ENCODE measurements at regions not wholly inside any gene's neighbourhood (a gene's known extent, or its start where the extent isn't known, plus 50 kb on each side); places are given as distances from the start of the nearest gene placed in this dataset.

DNA sequence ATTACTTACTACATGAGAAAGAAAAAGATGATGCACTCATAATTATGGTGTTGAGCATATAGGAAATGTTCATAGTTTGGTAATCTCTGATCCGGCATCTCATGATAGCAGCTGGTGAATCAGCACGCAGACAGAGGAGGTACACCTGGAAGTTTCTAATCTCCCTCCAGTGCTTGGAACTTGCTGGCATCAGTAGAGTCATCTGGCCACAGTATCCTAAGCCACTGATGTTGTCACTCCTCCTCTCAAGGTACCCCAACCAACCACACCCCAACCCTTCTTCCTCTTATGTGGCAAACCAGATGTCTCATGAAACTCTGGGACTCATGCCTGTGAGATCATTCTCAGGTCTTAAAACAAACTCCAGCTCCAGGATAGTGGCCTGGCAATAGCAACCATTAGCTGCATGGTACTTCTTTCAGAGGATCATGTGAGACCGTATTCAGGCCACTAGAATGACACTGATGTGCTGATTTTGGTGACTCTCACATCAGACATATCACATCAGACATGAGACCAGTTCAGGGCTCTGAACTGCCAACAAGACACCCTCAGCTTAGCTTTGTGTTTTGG, 143.0 kb downstream of the RASSF9 start:
- TF ChIP-seq, protein P1, sequence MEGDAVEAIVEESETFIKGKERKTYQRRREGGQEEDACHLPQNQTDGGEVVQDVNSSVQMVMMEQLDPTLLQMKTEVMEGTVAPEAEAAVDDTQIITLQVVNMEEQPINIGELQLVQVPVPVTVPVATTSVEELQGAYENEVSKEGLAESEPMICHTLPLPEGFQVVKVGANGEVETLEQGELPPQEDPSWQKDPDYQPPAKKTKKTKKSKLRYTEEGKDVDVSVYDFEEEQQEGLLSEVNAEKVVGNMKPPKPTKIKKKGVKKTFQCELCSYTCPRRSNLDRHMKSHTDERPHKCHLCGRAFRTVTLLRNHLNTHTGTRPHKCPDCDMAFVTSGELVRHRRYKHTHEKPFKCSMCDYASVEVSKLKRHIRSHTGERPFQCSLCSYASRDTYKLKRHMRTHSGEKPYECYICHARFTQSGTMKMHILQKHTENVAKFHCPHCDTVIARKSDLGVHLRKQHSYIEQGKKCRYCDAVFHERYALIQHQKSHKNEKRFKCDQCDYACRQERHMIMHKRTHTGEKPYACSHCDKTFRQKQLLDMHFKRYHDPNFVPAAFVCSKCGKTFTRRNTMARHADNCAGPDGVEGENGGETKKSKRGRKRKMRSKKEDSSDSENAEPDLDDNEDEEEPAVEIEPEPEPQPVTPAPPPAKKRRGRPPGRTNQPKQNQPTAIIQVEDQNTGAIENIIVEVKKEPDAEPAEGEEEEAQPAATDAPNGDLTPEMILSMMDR (IDR thresholded peaks at IDR 0.05): no peak
- TF ChIP-seq POLR2A (IDR thresholded peaks at IDR 0.05) (no peak), EP300 (IDR thresholded peaks at IDR 0.05) (no peak), POLR2AphosphoS5 (IDR thresholded peaks at IDR 0.05) (no peak)
